HepG2 (cell line): ENCODE measurements at regions not wholly inside any gene's neighbourhood (a gene's known extent, or its start where the extent isn't known, plus 50 kb on each side); places are given as distances from the start of the nearest gene placed in this dataset.

Experiments
- ATAC-seq: fragments of 200-7000 bp; cut with Tn5 transposase; 3 replicates; pipeline ENCODE4 v1.9.1; 2020; ENCODE audit warnings: mild to moderate bottlenecking, moderate library complexity
- BruUV-seq: library from RNA; stranded (reverse); fragments of 400-500 nt; replicated peaks from 2 replicates; lab custom pipeline; 2021; lab: Mats Ljungman, UMichigan
- CTCF ChIA-PET: fragments of 300-600 bp; formaldehyde crosslinking; extraction: SDS; loops from one replicate; lab custom pipeline; 2021; ENCODE audit warnings: low total read pairs, inconsistent platforms, low intra/inter-chr PET ratio; lab: Yijun Ruan, JAX
- POLR2A ChIA-PET: fragments of 350-600 bp; sonication (Branson Sonifier 250); formaldehyde crosslinking; loops from one replicate; lab custom pipeline; 2020; ENCODE audit warnings: antibody characterized with exemption, inconsistent platforms; lab: Yijun Ruan, JAX
- DNase-seq: peaks from one replicate; pipeline ENCODE4 v3.0.0-alpha.2; 2015; ENCODE audit warnings: low spot score
- FAIRE-seq: peaks from 3 replicates; lab custom pipeline; 2011; peaks lifted over from hg19 to GRCh38; lab: Jason Lieb, UNC
- H2AFZ ChIP-seq: one replicate; pipeline ENCODE4 v1.6.1; 2011; ENCODE audit warnings: low read length, inconsistent platforms
- H3K27ac ChIP-seq: fragments of 300-600 bp; 3 replicates; pipeline ENCODE4 v1.8.0; 2011; ENCODE audit warnings: mixed run types, mild to moderate bottlenecking, mixed read lengths, low read length, inconsistent platforms; ENCODE audit not compliant: insufficient read depth; ENCODE audit errors: extremely low read length
- H3K27me3 ChIP-seq, 2 experiments: fragments of 200-600 bp in 1 of 2; 2 replicates in 1 of 2; 3 replicates in 1 of 2; pipeline versions ENCODE4 v1.6.0 to v1.8.0; 2011; ENCODE audit warnings: low read length in 2 of 2, mild to moderate bottlenecking in 2 of 2, moderate library complexity in 2 of 2, inconsistent platforms in 1 of 2; ENCODE audit not compliant: insufficient read depth in 2 of 2, control insufficient read depth in 1 of 2
- H3K36me3 ChIP-seq, 2 experiments: fragments of 200-600 bp in 1 of 2; replicated peaks in 1 of 2; 2 replicates in 1 of 2; 3 replicates in 1 of 2; pipeline versions ENCODE4 v1.5.1 to v1.8.0; 2011; ENCODE audit warnings: low read length in 2 of 2, inconsistent platforms in 1 of 2; ENCODE audit not compliant: insufficient read depth in 2 of 2, control insufficient read depth in 1 of 2
- H3K4me1 ChIP-seq: 2 replicates; pipeline ENCODE4 v1.5.1; 2012; ENCODE audit warnings: low read length, inconsistent platforms; ENCODE audit not compliant: insufficient read depth
- H3K4me2 ChIP-seq: 2 replicates; pipeline ENCODE4 v1.6.0; 2011; ENCODE audit warnings: low read depth, low read length, inconsistent platforms
- H3K4me3 ChIP-seq, 3 experiments: fragments of 200-600 bp in 1 of 3; sonication (generic), shearing (Covaris generic) in 1 of 3; replicated peaks in 1 of 3; 2 replicates each; pipeline ENCODE4 v1.5.1; 2011 to 2016; ENCODE audit warnings: low read length in 3 of 3, inconsistent platforms in 2 of 3, low read depth in 2 of 3, mild to moderate bottlenecking in 2 of 3, control low read depth in 1 of 3, mixed read lengths in 1 of 3; ENCODE audit not compliant: insufficient read depth in 1 of 3
- H3K79me2 ChIP-seq: one replicate; pipeline ENCODE4 v1.6.1; 2011; ENCODE audit warnings: low read length, inconsistent platforms; ENCODE audit not compliant: insufficient read depth
- H3K9ac ChIP-seq: 2 replicates; pipeline ENCODE4 v1.6.0; 2011; ENCODE audit warnings: mild to moderate bottlenecking, low read depth, low read length, inconsistent platforms; ENCODE audit not compliant: insufficient read depth
- H3K9me3 ChIP-seq: 2 replicates; pipeline ENCODE4 v1.5.1; 2012; ENCODE audit warnings: mild to moderate bottlenecking, low read length
- H4K20me1 ChIP-seq: 2 replicates; pipeline ENCODE4 v1.6.0; 2011; ENCODE audit warnings: inconsistent platforms, mild to moderate bottlenecking, low read length, moderate library complexity; ENCODE audit not compliant: insufficient read depth
- ELF4 ChIP-seq: sonication (generic); formaldehyde crosslinking; IDR thresholded peaks from 2 replicates; pipeline ENCODE4 v1.5.0; 2020; ENCODE audit warnings: missing genetic modification reagents, mild to moderate bottlenecking, moderate library complexity, borderline replicate concordance
- FOXM1 ChIP-seq: sonication (generic); formaldehyde crosslinking; IDR thresholded peaks from 2 replicates; pipeline ENCODE4 v1.5.0; 2020; ENCODE audit warnings: missing genetic modification reagents
- NFKBIZ ChIP-seq: IDR thresholded peaks from 2 replicates; pipeline ENCODE4 v1.6.1; 2018; ENCODE audit warnings: missing genetic modification reagents, missing compliant biosample characterization
- SOX5 ChIP-seq: IDR thresholded peaks from 2 replicates; pipeline ENCODE4 v1.6.1; 2016; ENCODE audit warnings: borderline replicate concordance
- TBP ChIP-seq: sonication (generic); formaldehyde crosslinking; IDR thresholded peaks from 2 replicates; pipeline ENCODE4 v1.5.0; 2020; ENCODE audit warnings: missing genetic modification reagents
- ZBTB21 ChIP-seq: sonication (generic); formaldehyde crosslinking; IDR thresholded peaks from 2 replicates; pipeline ENCODE4 v1.4.0; 2020; ENCODE audit warnings: missing genetic modification reagents
- ZBTB3 ChIP-seq: sonication (generic); formaldehyde crosslinking; IDR thresholded peaks from 2 replicates; pipeline ENCODE4 v1.4.0; 2020; ENCODE audit warnings: low read depth, mild to moderate bottlenecking, moderate library complexity, missing genetic modification reagents, borderline replicate concordance
- ZNF589 ChIP-seq: sonication (generic); formaldehyde crosslinking; conservative IDR thresholded peaks from 2 replicates; pipeline ENCODE4 v1.8.0; 2022; ENCODE audit warnings: mild to moderate bottlenecking, moderate library complexity, missing genetic modification reagents
- ZNF674 ChIP-seq: sonication (generic); formaldehyde crosslinking; IDR thresholded peaks from 2 replicates; pipeline ENCODE4 v1.5.0; 2020; ENCODE audit warnings: low read depth, mild to moderate bottlenecking, missing genetic modification reagents
- ZNF724P ChIP-seq: sonication (generic); formaldehyde crosslinking; IDR thresholded peaks from 2 replicates; pipeline ENCODE4 v1.8.0; 2022; ENCODE audit warnings: missing genetic modification reagents, borderline replicate concordance
- ZNF776 ChIP-seq: sonication (generic); formaldehyde crosslinking; IDR thresholded peaks from 2 replicates; pipeline ENCODE4 v1.4.0; 2020; ENCODE audit warnings: mild to moderate bottlenecking, missing genetic modification reagents
- WGBS: methylation state at CpG from one replicate; pipeline ENCODE4 v1.1.6; 2017; ENCODE audit warnings: low lambda C conversion rate; 5-methylcytosine and 5-hydroxymethylcytosine counted together
- in situ Hi-C: cut with HindIII; loops from 2 replicates; pipeline ENCODE4 v1.10.0; 2017; ENCODE audit warnings: low pct_unique_long_range_greater_than_20kb; ENCODE audit not compliant: extremely low pct_ligation_motif_present
- intact Hi-C: fragments of 100-400 bp; cut with micrococcal nuclease; formaldehyde crosslinking; loops from one replicate; pipeline ENCODE4 v1.10.0; 2022; ENCODE audit not compliant: unreplicated experiment
- TF ChIP-seq, protein P1 (sequence below): sonication (generic); formaldehyde crosslinking; IDR thresholded peaks from 2 replicates; pipeline ENCODE4 v1.9.0; 2021; ENCODE audit warnings: missing genetic modification reagents, borderline replicate concordance

DNA sequence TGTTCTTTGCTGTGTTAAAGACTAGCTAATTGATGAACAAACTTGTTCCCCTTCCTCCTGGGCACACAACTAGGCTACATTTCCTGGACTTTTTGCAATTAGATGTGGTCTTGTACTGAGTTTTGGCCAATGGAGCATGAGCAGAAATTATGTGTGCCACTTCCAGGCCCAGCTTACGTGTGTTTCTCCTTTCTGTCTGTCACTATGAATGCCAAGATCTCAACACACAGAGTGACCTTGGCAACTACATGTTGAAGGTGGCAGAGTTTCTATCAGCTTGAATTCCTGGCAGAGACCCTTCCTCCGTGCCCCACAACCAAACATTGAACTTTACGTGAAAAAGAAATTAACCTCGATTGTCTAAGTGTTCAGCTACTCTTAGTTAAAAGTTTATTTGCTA lies 81.7 kb upstream of the PIAS1 start (continued):
- no peak for TF ChIP-seq FOXM1 (CRISPR knock-in tag)
- TF ChIP-seq ZNF674 = no peak
- TF ChIP-seq, protein P1, sequence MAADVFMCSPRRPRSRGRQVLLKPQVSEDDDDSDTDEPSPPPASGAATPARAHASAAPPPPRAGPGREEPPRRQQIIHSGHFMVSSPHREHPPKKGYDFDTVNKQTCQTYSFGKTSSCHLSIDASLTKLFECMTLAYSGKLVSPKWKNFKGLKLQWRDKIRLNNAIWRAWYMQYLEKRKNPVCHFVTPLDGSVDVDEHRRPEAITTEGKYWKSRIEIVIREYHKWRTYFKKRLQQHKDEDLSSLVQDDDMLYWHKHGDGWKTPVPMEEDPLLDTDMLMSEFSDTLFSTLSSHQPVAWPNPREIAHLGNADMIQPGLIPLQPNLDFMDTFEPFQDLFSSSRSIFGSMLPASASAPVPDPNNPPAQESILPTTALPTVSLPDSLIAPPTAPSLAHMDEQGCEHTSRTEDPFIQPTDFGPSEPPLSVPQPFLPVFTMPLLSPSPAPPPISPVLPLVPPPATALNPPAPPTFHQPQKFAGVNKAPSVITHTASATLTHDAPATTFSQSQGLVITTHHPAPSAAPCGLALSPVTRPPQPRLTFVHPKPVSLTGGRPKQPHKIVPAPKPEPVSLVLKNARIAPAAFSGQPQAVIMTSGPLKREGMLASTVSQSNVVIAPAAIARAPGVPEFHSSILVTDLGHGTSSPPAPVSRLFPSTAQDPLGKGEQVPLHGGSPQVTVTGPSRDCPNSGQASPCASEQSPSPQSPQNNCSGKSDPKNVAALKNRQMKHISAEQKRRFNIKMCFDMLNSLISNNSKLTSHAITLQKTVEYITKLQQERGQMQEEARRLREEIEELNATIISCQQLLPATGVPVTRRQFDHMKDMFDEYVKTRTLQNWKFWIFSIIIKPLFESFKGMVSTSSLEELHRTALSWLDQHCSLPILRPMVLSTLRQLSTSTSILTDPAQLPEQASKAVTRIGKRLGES (CRISPR knock-in tag) = no peak
- TF ChIP-seq ZBTB3 (CRISPR knock-in tag) = no peak
- TF ChIP-seq ZNF776 (CRISPR knock-in tag) = no peak

DNA sequence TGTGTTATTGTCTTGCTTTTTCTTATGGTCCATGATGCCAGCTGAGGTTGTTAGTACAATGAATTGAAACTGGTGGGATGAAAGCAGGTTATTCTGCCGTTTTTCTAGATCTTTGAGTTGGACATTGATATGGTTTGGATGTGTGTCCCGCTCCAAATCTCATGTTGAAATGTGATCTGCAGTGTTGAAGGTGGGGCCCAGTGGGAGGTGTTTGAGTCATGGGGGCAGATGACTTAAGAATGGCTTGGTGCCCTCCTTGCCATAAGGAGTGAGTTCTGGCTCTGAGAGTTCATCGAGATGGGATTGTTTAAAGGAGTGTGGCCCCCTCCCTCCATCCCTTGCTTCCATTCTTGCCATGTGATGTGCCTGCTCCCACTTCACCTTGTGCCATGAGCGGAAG lies 80.3 kb upstream of the PIAS1 start:
- POLR2A ChIA-PET = no interaction called here
- H3K4me2 ChIP-seq = no peak overlapping the region
- H3K36me3 ChIP-seq = no peaks in the 10 kb centered on the region
- no peak overlapping the region for H3K4me3 ChIP-seq
- no peak overlapping the region for H2AFZ ChIP-seq
- no peak for ATAC-seq
- H3K4me1 ChIP-seq = peaks cover 5% of the 10 kb centered on the region; the same call in 1 of the 2 replicates
- WGBS = 72% methylated on average over 4 of the region's 4 CpGs
- H3K27me3 ChIP-seq = no peaks in the 10 kb centered on the region
- no peak for DNase-seq
- CTCF ChIA-PET = no interaction called here
- H3K9me3 ChIP-seq = no peaks in the 10 kb centered on the region
- no peak for FAIRE-seq
- H3K9ac ChIP-seq = no peak overlapping the region
- no TSS peak for BruUV-seq
- in situ Hi-C loops = no loop called here
- no peaks in the 10 kb centered on the region for H4K20me1 ChIP-seq
- no peak overlapping the region for H3K27ac ChIP-seq
- no peaks in the 10 kb centered on the region for H3K79me2 ChIP-seq
- intact Hi-C loops = no loop called here
- no peak for TF ChIP-seq ZNF589 (CRISPR knock-in tag)
- no peak for TF ChIP-seq ZNF724P
- TF ChIP-seq ELF4 (CRISPR knock-in tag) = no peak
- TF ChIP-seq TBP = no peak
- TF ChIP-seq SOX5 (CRISPR knock-in tag) = no peak
- TF ChIP-seq NFKBIZ = no peak
- no peak for TF ChIP-seq ZBTB21
- TF ChIP-seq, all 625 proteins: peak for 0
